ENCODE measurements at regions not wholly inside any gene's neighbourhood (a gene's known extent, or its start where the extent isn't known, plus 50 kb on each side); places are given as distances from the start of the nearest gene placed in this dataset.

- no peak for TF ChIP-seq CTCF (IDR thresholded peaks at IDR 0.05 in 4 of 5, conservative IDR thresholded peaks at IDR 0.05 in 1 of 5)
- no peak for TF ChIP-seq POLR2A (IDR thresholded peaks at IDR 0.05)
These were observed 235.1 kb downstream of the GJA1 start for GRCh38 chr6:121670511-121670910.
